GM19324 (cell line): ENCODE measurements at regions not wholly inside any gene's neighbourhood (a gene's known extent, or its start where the extent isn't known, plus 50 kb on each side); places are given as distances from the start of the nearest gene placed in this dataset.

ENCODE experiments used
- ATAC-seq: cut with Tn5 transposase; IDR thresholded peaks from one replicate; pipeline ENCODE4 v1.9.1; 2021; ENCODE audit warnings: mild to moderate bottlenecking, moderate library complexity; ENCODE audit not compliant: unreplicated experiment, low FRiP score

DNA sequence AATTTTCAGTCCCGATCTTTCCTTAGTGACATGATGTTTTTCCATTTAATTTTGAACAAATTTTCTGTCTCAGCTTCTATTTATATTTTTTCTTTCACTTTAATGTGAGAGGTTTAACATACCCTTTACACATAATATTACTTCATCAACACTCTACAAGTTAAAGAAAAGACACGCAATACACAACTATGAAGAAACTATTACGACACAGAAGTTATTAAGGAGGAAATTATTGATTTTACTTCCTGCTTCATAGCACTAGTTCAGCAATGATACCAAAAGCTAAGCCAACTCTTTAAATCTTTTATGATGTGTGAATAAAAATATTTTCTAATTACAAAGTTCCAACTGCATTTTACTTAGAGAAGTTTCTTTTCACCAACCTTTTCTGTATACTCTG lies 432.3 kb upstream of the DAB2 start:
- no peak for ATAC-seq

DNA sequence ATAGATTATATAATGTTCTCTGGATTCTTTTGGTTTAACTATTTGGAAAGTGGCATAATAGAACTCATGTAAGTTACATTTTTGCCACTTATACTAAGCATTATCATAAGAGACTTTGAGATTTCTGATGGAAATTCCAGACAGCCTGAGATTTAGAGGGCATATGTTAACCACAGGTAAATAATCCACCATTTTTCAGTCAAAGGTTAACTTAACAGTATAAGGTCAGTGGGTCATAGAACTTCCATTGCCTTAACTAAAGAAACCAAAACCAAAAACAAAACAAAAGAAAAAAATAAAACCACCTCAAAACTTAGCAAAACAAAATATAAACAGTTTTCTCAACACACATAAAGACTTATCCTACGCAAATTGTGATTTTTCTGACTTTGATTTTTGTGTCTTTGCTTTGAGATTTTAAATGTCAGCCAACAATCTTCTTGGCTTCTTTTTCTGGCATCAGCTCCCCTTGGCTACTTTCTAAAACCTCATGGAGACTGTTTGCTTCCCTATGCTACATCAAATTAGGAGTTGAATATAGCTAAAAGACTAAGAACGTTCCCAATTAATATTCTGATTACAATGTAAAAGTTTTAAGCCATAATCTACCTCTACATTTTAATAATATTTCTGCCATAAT lies 430.1 kb upstream of the DAB2 start:
- ATAC-seq, result no peak

- ATAC-seq, result no peak
Measured at GRCh38 chr5:39850291-39850690, 425.5 kb upstream of the DAB2 start.

DNA sequence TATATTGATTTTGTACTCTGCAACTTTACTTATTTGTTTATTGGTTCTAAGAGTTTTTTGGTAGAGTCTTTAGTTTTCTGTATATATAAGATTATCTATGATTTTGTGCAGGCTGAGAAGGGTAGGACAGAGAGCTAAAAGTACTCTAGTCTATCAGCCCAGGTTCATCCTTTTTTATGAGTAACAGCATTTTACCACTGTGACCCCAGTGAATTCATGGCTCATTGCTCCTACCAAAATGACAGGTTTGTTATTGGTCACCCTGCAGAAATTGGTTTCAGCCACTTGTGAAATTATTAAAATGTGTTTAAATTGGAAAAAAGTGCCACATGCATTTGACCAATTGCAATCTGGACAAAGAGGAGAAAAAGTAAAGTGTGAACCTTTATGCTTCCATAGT lies 421.4 kb upstream of the DAB2 start:
- ATAC-seq, result no peak

DNA sequence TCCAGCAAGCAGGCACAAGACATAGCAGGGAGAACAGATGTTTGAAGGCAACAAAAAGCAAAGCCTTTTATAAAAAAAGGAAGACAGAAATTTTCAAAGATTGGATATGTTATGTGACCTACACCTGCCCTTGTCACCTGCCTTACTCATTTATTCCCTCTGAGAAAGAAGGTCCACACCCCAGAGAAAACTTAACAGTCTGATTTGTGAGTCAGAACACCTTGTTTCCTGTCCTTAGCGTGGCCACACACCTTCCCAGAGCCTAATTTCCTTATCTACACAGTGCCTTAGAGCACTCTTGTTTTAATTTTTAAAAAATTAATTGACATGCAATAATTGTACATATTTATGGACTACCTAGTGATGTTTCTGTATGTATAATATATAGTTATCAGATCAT lies 419.0 kb upstream of the DAB2 start:
- no peak for ATAC-seq

DNA sequence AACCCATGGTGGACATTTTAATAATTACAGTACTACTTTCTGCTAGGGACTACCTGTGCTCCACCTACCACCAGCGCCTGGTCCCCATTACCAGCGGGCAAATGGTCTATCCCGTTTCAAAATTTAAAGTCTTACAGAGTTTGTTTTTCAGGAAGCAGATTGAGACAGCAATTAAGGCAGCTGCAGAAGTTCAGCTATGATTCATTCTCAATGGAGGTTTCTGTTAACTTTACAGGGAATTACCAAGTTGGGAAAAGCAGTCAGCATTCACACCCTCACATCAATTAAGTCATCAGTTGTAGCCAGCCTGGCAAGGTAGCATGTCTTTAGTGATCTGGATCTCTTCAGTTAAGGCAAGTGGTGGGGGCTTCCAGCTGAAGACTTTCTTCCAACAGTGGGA lies 410.6 kb upstream of the DAB2 start:
- no peak for ATAC-seq

- ATAC-seq, result no peak
Measured at GRCh38 chr5:39829441-39829840, 404.7 kb upstream of the DAB2 start.

GRCh38 chr5:39826051-39826450 lies 401.3 kb upstream of the DAB2 start:
- ATAC-seq, result no peak

- ATAC-seq, result no peak
Measured at GRCh38 chr5:39825301-39825700, 400.5 kb upstream of the DAB2 start.

- ATAC-seq, result no peak
Measured at GRCh38 chr5:39822020-39822419, 397.2 kb upstream of the DAB2 start.

DNA sequence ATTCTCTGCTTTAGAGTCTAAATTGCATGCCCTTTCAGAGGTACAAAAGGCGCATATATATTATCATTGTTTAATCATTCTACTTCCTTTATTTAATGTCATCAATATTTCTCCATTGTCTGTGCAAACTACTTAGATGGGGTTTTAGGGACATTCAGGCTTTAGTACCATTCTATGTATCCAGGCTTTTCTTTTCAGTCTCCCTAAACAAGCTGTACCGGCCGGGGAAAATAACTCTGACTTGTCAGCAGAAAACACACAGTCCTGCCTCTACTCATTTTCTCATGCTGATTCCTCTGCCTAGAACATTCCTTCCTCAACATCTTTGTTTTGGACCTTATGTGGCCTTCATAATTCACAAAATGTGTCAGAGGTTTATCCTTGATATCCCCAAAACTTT lies 392.1 kb upstream of the DAB2 start:
- no peak for ATAC-seq

DNA sequence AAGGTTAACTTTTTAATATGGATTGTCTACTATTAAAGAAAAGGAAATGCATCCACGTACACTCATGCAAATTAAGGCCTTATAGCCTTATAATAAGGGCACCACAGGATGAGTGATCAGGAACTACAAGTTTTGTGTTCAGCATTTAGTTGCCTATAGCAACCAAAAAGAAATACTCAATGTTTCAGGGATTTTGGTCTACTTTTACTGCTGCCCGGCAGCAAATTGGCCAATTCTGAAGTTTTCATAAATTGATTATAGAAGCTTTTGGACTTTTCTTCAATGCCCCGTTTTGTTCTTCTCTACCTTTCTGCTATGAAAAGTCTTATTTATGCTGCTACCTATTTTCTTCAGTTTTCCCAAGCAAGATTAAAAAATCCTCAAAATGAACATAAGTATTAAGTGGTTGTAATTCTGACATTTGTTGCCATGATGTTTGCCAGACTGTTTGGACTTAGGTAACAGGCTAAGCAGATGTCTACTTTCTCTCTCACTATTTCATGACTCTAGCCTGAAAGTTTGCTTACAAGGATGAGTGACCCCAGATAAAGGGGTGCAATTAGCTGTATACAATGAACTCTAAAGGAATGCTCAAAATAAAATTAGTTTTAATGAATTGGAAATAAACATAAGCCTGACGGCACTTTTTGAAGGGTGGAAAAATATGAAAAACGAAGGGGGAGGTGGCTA lies 391.5 kb upstream of the DAB2 start:
- ATAC-seq, result no peak

DNA sequence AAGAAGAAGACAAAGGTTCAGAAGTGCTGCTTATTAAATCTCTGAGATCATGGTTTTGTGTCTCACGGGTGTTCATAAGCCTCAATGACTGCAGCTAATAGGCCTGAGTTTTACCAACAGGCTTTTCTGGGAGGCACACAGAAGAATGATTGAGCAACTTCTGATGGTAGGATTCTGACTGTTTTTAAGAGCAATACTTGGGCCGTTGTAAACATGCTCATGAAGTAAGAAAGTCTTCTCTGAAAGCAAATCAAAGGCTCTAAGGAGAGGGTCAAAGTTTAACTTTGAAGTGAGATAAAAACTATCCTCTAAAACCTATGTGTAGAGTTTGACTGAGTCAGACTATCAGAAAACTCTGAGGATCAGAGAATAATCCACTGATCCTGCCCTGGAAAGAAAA lies 390.9 kb upstream of the DAB2 start:
- no peak for ATAC-seq

- no peak for ATAC-seq
Measured at GRCh38 chr5:39811381-39811780, 386.6 kb upstream of the DAB2 start.

DNA sequence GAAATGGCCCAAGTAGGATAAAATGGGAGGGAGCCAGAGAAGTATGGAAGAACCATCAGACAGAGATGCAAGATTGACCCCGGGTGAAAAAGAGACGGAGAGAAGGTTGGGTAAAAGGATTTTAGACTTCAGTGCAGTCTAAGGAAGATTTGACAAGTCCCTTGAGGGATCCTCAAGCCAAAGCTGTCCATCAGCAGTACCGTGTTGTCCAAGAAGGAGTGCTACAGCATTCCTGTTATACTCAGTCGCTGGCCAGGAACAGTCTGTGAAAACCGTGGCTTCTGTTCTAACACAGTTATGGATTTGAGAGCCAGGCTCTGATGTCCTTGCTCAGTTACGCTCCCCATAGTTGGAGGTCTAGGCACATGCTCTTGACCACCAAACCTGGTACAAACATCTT lies 383.9 kb upstream of the DAB2 start:
- no peak for ATAC-seq

DNA sequence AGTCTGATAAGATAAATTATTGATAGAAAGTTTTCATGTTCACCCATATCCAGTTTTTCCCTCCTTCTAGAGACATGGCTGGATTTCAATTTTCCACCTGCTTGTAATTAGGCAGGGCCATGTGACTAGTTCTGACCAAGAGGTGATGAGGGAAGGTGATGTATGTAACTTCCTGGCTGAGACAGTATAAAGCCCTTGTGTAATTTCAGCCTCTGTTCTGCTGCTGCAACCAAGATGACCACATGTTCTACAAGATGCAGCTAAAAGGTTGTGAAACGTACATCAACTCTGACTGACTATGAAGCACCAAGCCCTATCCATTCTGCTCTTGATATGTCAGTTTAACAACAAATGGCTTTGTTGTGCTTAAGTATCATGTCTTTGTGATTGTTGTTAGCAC lies 376.5 kb upstream of the DAB2 start:
- no peak for ATAC-seq

- ATAC-seq, result no peak
Measured at GRCh38 chr5:39800042-39800601, 375.3 kb upstream of the DAB2 start.

GRCh38 chr5:39799242-39799641 lies 374.5 kb upstream of the DAB2 start:
- no peak for ATAC-seq

DNA sequence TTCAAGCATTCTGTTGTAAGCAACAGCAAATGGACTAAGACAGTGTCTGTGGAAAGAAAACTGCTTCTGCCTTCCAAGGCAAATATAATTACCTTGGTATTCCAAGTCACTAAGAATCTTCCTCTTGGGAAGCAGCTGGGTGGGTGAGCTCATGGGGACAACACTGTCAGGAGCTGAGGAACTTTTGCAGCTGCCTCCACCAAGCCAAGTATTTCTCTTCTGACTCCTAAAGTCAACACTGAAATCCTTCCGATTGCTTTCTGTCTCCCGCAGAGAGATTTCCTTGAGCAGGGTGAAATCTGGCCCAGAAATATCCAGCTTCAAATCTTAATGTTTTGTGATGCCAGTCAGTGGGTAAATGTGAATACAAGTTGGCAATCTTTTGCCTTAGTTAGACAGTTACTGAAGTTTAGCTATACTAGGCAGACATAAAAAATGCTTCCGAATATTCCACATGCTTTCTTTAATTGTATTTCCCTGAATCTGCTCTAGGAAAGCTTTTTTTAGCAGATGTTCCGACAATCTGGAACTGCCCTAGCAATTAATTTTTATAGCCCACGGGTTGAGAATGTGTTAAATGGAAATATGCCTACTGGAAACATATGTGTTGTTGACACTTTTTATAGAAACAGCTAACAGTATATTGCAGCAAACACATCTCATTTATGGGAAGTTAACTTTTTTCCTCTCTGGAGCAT lies 369.9 kb upstream of the DAB2 start:
- ATAC-seq, result no peak

- ATAC-seq, result no peak
Measured at GRCh38 chr5:39785410-39785809, 360.6 kb upstream of the DAB2 start.

- no peak for ATAC-seq
Measured at GRCh38 chr5:39783756-39784421, 359.1 kb upstream of the DAB2 start.
